Breast epithelium (tissue), 3 donors: ENCODE measurements at regions not wholly inside any gene's neighbourhood (a gene's known extent, or its start where the extent isn't known, plus 50 kb on each side); places are given as distances from the start of the nearest gene placed in this dataset.

Source experiments
- CTCF ChIP-seq, 3 donors: fragments of 450-650 bp; IDR thresholded peaks; one replicate each; pipeline ENCODE4 v1.5.1; 2016 to 2017; ENCODE audit warnings: antibody characterized with exemption in 3 of 3, mild to moderate bottlenecking in 3 of 3, moderate library complexity in 3 of 3
- POLR2A ChIP-seq: fragments of 450-650 bp; IDR thresholded peaks from one replicate; pipeline ENCODE4 v1.6.1; 2016; ENCODE audit warnings: antibody characterized with exemption, mild to moderate bottlenecking, moderate library complexity
- POLR2AphosphoS5 ChIP-seq, 3 donors: sonication (generic); formaldehyde crosslinking; IDR thresholded peaks; one replicate each; pipeline ENCODE4 v1.6.1; 2017; ENCODE audit warnings: antibody characterized with exemption in 3 of 3

- TF ChIP-seq CTCF (IDR thresholded peaks at IDR 0.05) (no peak), POLR2A (no peak), POLR2AphosphoS5 (IDR thresholded peaks at IDR 0.05) (no peak)
Observed at GRCh38 chr5:173819521-173819920, 68.6 kb upstream of the CPEB4 start.
